HG03095 (cell line): ENCODE measurements at regions not wholly inside any gene's neighbourhood (a gene's known extent, or its start where the extent isn't known, plus 50 kb on each side); places are given as distances from the start of the nearest gene placed in this dataset.
"Not testable (repeated sequence)": the region's sequence is repeated elsewhere in the genome, so short reads cannot be mapped to it uniquely, and the experiment has no call there.

Experiments used
- ATAC-seq: cut with Tn5 transposase; IDR thresholded peaks from one replicate; pipeline ENCODE4 v1.9.1; 2021; ENCODE audit warnings: moderate library complexity; ENCODE audit not compliant: unreplicated experiment

GRCh38 chr9:1115370-1115769 lies 65.2 kb downstream of the DMRT2 start:
- no peak for ATAC-seq

GRCh38 chr9:1117439-1117838 lies 67.3 kb downstream of the DMRT2 start:
- no peak for ATAC-seq

GRCh38 chr9:1120500-1121165 lies 70.5 kb downstream of the DMRT2 start:
- no peak for ATAC-seq

- no peak for ATAC-seq
Measured at GRCh38 chr9:1125741-1126140, 75.6 kb downstream of the DMRT2 start.

GRCh38 chr9:1128046-1128445 lies 77.9 kb downstream of the DMRT2 start:
- no peak for ATAC-seq

- ATAC-seq = no peak
Measured at GRCh38 chr9:1129382-1129781, 79.2 kb downstream of the DMRT2 start.

- ATAC-seq = no peak
Measured at GRCh38 chr9:1140057-1140456, 89.9 kb downstream of the DMRT2 start.

GRCh38 chr9:1151691-1152090 lies 101.5 kb downstream of the DMRT2 start:
- ATAC-seq = no peak

- no peak for ATAC-seq
Measured at GRCh38 chr9:1152171-1152570, 102.0 kb downstream of the DMRT2 start.

- ATAC-seq = no peak
Measured at GRCh38 chr9:1154739-1155138, 104.6 kb downstream of the DMRT2 start.

GRCh38 chr9:1155602-1156001 lies 105.4 kb downstream of the DMRT2 start:
- ATAC-seq = no peak

GRCh38 chr9:1156794-1157550 lies 106.8 kb downstream of the DMRT2 start:
- no peak for ATAC-seq

GRCh38 chr9:1157836-1158235 lies 107.7 kb downstream of the DMRT2 start:
- ATAC-seq = no peak

GRCh38 chr9:1170918-1171317 lies 120.8 kb downstream of the DMRT2 start:
- no peak for ATAC-seq

GRCh38 chr9:1171546-1171945 lies 121.4 kb downstream of the DMRT2 start:
- no peak for ATAC-seq

GRCh38 chr9:1173211-1173610 lies 123.1 kb downstream of the DMRT2 start:
- no peak for ATAC-seq

GRCh38 chr9:1173993-1174392 lies 123.8 kb downstream of the DMRT2 start:
- ATAC-seq = no peak

GRCh38 chr9:1179366-1179765 lies 129.2 kb downstream of the DMRT2 start:
- no peak for ATAC-seq

GRCh38 chr9:1184146-1184545 lies 134.0 kb downstream of the DMRT2 start:
- no peak for ATAC-seq

- not testable (repeated sequence) for ATAC-seq
Measured at GRCh38 chr9:1187137-1187536, 137.0 kb downstream of the DMRT2 start.

- ATAC-seq = not testable (repeated sequence)
Measured at GRCh38 chr9:1195636-1196035, 145.5 kb downstream of the DMRT2 start.

- ATAC-seq = no peak
Measured at GRCh38 chr9:1198085-1198484, 147.9 kb downstream of the DMRT2 start.

- ATAC-seq = no peak
Measured at GRCh38 chr9:1200847-1201251, 150.7 kb downstream of the DMRT2 start.
